GM12878 (cell line): ENCODE measurements at regions not wholly inside any gene's neighbourhood (a gene's known extent, or its start where the extent isn't known, plus 50 kb on each side); places are given as distances from the start of the nearest gene placed in this dataset.

Experiments used
- ATAC-seq: fragments of 200-7000 bp; cut with Tn5 transposase; 3 replicates; pipeline ENCODE4 v1.9.1; 2020; ENCODE audit warnings: mild to moderate bottlenecking, moderate library complexity
- BruUV-seq: library from RNA; stranded (reverse); fragments of 400-500 nt; replicated peaks from 2 replicates; lab custom pipeline; 2021; lab: Mats Ljungman, UMichigan
- CTCF ChIA-PET: fragments of 300-600 bp; sonication (Branson Sonifier 250); formaldehyde crosslinking; extraction: SDS; loops from one replicate; lab custom pipeline; 2021; ENCODE audit warnings: inconsistent platforms; lab: Yijun Ruan, JAX
- POLR2A ChIA-PET: fragments of 350-600 bp; formaldehyde crosslinking; extraction: SDS; loops from one replicate; lab custom pipeline; 2021; ENCODE audit warnings: inconsistent platforms; lab: Charles Lee
- RAD21 ChIA-PET: fragments of 300-600 bp; sonication (Branson Sonifier 250); formaldehyde crosslinking; loops from one replicate; lab custom pipeline; 2023; ENCODE audit warnings: antibody characterized with exemption; ENCODE audit not compliant: unreplicated experiment; lab: Charles Lee
- SMC1A ChIA-PET: fragments of 300-600 bp; sonication (Branson Sonifier 250); formaldehyde crosslinking; loops from one replicate; lab custom pipeline; 2023; ENCODE audit not compliant: unreplicated experiment, uncharacterized antibody; lab: Charles Lee
- DNase-seq: peaks from one replicate; pipeline ENCODE4 v3.0.0-alpha.2; 2011; ENCODE audit warnings: low read depth, low spot score
- FAIRE-seq: peaks from 3 replicates; lab custom pipeline; 2011; peaks lifted over from hg19 to GRCh38; lab: Jason Lieb, UNC
- H2AFZ ChIP-seq: 2 replicates; pipeline ENCODE4 v1.6.0; 2011; ENCODE audit warnings: low read depth, low read length, control low read depth; ENCODE audit not compliant: control insufficient read depth
- H3K27ac ChIP-seq: 2 replicates; pipeline ENCODE4 v1.5.1; 2011; ENCODE audit warnings: control low read depth; ENCODE audit not compliant: control insufficient read depth, insufficient read depth
- H3K27me3 ChIP-seq, 2 experiments: replicated peaks in 1 of 2; 2 replicates each; pipeline versions ENCODE4 v1.6.0 to v1.6.1; 2011; ENCODE audit warnings: low read length in 1 of 2; ENCODE audit not compliant: control insufficient read depth in 2 of 2, insufficient read depth in 2 of 2
- H3K36me3 ChIP-seq, 2 experiments: 2 replicates each; pipeline ENCODE4 v1.5.1; 2011; ENCODE audit warnings: low read length in 1 of 2; ENCODE audit not compliant: control insufficient read depth in 2 of 2, insufficient read depth in 2 of 2
- H3K4me1 ChIP-seq: 2 replicates; pipeline ENCODE4 v1.6.1; 2011; ENCODE audit warnings: mild to moderate bottlenecking, low read length, moderate library complexity, mixed read lengths; ENCODE audit not compliant: control insufficient read depth, insufficient read depth
- H3K4me2 ChIP-seq: 2 replicates; pipeline ENCODE4 v1.6.0; 2011; ENCODE audit warnings: control low read depth; ENCODE audit not compliant: control insufficient read depth, insufficient read depth
- H3K4me3 ChIP-seq: fragments of 200-600 bp; sonication (generic); 2 replicates; pipeline ENCODE4 v1.5.1; 2016
- H3K79me2 ChIP-seq: 2 replicates; pipeline ENCODE4 v1.6.0; 2011; ENCODE audit warnings: low read length; ENCODE audit not compliant: control insufficient read depth, insufficient read depth
- H3K9ac ChIP-seq: 2 replicates; pipeline ENCODE4 v1.8.0; 2011; ENCODE audit warnings: low read length, control low read depth, mixed read lengths; ENCODE audit not compliant: control insufficient read depth, insufficient read depth
- H3K9me3 ChIP-seq: replicated peaks from 3 replicates; pipeline ENCODE4 v1.5.1; 2011; ENCODE audit warnings: mild to moderate bottlenecking, low read length; ENCODE audit not compliant: control insufficient read depth, insufficient read depth
- H4K20me1 ChIP-seq: 2 replicates; pipeline ENCODE4 v1.6.0; 2011; ENCODE audit not compliant: control insufficient read depth, insufficient read depth
- BMI1 ChIP-seq: fragments of 450-650 bp; IDR thresholded peaks from 2 replicates; pipeline ENCODE4 v1.6.1; 2016; ENCODE audit warnings: mild to moderate bottlenecking, moderate library complexity, borderline replicate concordance
- BRCA1 ChIP-seq: IDR thresholded peaks from 2 replicates; pipeline ENCODE4 v1.6.1; 2011; ENCODE audit warnings: low read depth, low read length, improper control_type of control experiment
- CEBPB ChIP-seq, 2 experiments: fragments of 150-350 bp in 1 of 2; IDR thresholded peaks; 2 replicates each; pipeline ENCODE4 v1.6.1; 2012 to 2014; ENCODE audit warnings: low read depth in 2 of 2, low read length in 2 of 2, borderline replicate concordance in 1 of 2, inconsistent platforms in 1 of 2
- CHD2 ChIP-seq: IDR thresholded peaks from 2 replicates; pipeline ENCODE4 v1.6.1; 2011; ENCODE audit warnings: low read depth, low read length, improper control_type of control experiment, borderline replicate concordance
- ESRRA ChIP-seq: IDR thresholded peaks from 2 replicates; pipeline ENCODE4 v1.6.1; 2012; ENCODE audit warnings: mild to moderate bottlenecking, low read length, improper control_type of control experiment
- FOS ChIP-seq: IDR thresholded peaks from 3 replicates; pipeline ENCODE4 v1.6.1; 2011; ENCODE audit warnings: borderline replicate concordance; ENCODE audit not compliant: insufficient read length; ENCODE audit errors: extremely low read depth
- FOXM1 ChIP-seq: IDR thresholded peaks from 2 replicates; pipeline ENCODE4 v1.6.1; 2012; ENCODE audit warnings: low read depth, mild to moderate bottlenecking, inconsistent platforms, low read length, moderate library complexity
- HDGF ChIP-seq: fragments of 450-650 bp; IDR thresholded peaks from 2 replicates; pipeline ENCODE4 v1.6.1; 2016; ENCODE audit warnings: antibody characterized with exemption
- MXI1 ChIP-seq: fragments of 150-350 bp; IDR thresholded peaks from 2 replicates; pipeline ENCODE4 v1.6.1; 2011; ENCODE audit warnings: low read depth, mild to moderate bottlenecking, inconsistent platforms, low read length, improper control_type of control experiment
- MYC ChIP-seq: IDR thresholded peaks from 2 replicates; pipeline ENCODE4 v1.6.1; 2011; ENCODE audit warnings: mild to moderate bottlenecking, low read length, moderate library complexity, inconsistent platforms; ENCODE audit not compliant: insufficient read depth, insufficient replicate concordance, insufficient read length, severe bottlenecking
- NRF1 ChIP-seq: conservative IDR thresholded peaks from 2 replicates; pipeline ENCODE4 v1.6.1; 2011; ENCODE audit warnings: mild to moderate bottlenecking, low read depth, low read length, improper control_type of control experiment
- PAX5 ChIP-seq: IDR thresholded peaks from 2 replicates; pipeline ENCODE4 v1.6.1; 2011; ENCODE audit warnings: low read depth, low read length, borderline replicate concordance
- POLR2AphosphoS2 ChIP-seq: IDR thresholded peaks from 2 replicates; pipeline ENCODE4 v1.6.1; 2011; ENCODE audit warnings: low read depth, mild to moderate bottlenecking, low read length, improper control_type of control experiment, moderate library complexity
- STAT3 ChIP-seq: IDR thresholded peaks from 2 replicates; pipeline ENCODE4 v1.6.1; 2011; ENCODE audit warnings: low read depth, low read length, improper control_type of control experiment
- TARDBP ChIP-seq: IDR thresholded peaks from 2 replicates; pipeline ENCODE4 v1.6.1; 2016; ENCODE audit warnings: borderline replicate concordance
- ZZZ3 ChIP-seq: IDR thresholded peaks from 2 replicates; pipeline ENCODE4 v1.6.1; 2011; ENCODE audit warnings: low read depth; ENCODE audit not compliant: control insufficient read depth, insufficient read length
- WGBS: methylation state at CpG from one replicate; pipeline ENCODE4 v1.1.6; 2016; ENCODE audit warnings: low lambda C conversion rate; ENCODE audit not compliant: insufficient replicate concordance, insufficient coverage; ENCODE audit errors: missing lambda C conversion rate; 5-methylcytosine and 5-hydroxymethylcytosine counted together
- in situ Hi-C: fragments of 300-500 bp; cut with MboI; formaldehyde crosslinking; loops from 9 replicates; pipeline ENCODE4 v1.14.3; 2018; ENCODE audit warnings: mixed read lengths
- intact Hi-C: fragments of 100-400 bp; cut with micrococcal nuclease; formaldehyde crosslinking; loops from one replicate; pipeline ENCODE4 v1.14.2; 2022; ENCODE audit not compliant: unreplicated experiment
- TF ChIP-seq, protein P1 (sequence below): fragments of 450-650 bp; conservative IDR thresholded peaks from 2 replicates; pipeline ENCODE4 v1.6.1; 2017; ENCODE audit warnings: mild to moderate bottlenecking, moderate library complexity

DNA sequence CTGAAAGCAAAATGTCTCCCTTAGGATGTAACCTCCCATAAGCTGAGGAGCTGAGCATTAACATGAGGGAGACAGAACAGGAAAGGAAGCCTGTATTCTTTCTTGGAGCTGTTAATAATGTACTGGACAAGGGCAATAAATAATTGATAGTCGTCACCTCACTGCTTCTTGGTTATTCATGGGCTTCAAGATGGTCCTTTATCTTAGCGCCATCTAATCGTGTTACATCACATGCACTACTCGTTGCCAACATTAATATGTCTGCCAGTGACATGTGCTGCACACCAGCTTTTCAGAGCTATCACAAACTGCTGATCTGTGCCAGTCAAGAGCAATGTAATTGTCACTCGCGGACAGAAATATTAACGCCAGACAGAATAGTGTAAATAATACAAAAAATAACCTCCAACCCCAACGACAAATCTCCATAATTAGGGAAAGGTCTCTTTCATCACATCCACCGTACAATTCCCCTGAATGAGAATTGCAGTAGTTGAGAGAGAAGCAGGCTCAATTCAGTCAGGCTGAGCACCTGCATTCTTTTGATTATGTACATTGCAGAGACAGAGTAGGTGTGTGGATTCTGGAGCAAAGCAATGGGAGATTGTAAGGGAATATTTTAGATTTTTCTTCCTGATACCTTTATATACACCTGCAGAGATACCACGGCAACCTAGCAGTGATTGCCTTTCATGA lies 267.1 kb downstream of the SPATA31D1 start:
- Histone ChIP-seq H3K4me1 (no peaks in the 10 kb centered on the region), H3K27me3 (no peaks in the 10 kb centered on the region), H3K4me2 (no peak overlapping the region), H3K9ac (no peak overlapping the region), H2AFZ (no peak overlapping the region), H4K20me1 (no peaks in the 10 kb centered on the region), H3K36me3 (no peaks in the 10 kb centered on the region), H3K4me3 (no peak overlapping the region), H3K79me2 (no peaks in the 10 kb centered on the region), H3K9me3 (no peaks in the 10 kb centered on the region), H3K27ac (no peak overlapping the region)
- ChIA-PET CTCF (no interaction called here), RAD21 (no interaction called here), SMC1A (no interaction called here), POLR2A (no interaction called here)
- DNase-seq, result no peak
- BruUV-seq, result no TSS peak
- no peak for ATAC-seq
- intact Hi-C loops (no loop called here), in situ Hi-C loops (no loop called here)
- FAIRE-seq, result no peak
- 52% methylated on average over 10 of the region's 10 CpGs for WGBS
- TF ChIP-seq NRF1 (no peak), FOXM1 (no peak), FOS (no peak), STAT3 (no peak), HDGF (no peak), POLR2AphosphoS2 (no peak), BRCA1 (no peak), CEBPB (IDR thresholded peaks at IDR 0.05; ENCODE audit: borderline replicate concordance in 1 of 2, low read depth in 2 of 2, low read length in 2 of 2) (no peak), ESRRA (no peak), BMI1 (no peak), TARDBP (no peak), CHD2 (no peak), MXI1 (no peak), ZZZ3 (no peak), PAX5 (no peak), MYC (no peak)
- TF ChIP-seq, protein P1, sequence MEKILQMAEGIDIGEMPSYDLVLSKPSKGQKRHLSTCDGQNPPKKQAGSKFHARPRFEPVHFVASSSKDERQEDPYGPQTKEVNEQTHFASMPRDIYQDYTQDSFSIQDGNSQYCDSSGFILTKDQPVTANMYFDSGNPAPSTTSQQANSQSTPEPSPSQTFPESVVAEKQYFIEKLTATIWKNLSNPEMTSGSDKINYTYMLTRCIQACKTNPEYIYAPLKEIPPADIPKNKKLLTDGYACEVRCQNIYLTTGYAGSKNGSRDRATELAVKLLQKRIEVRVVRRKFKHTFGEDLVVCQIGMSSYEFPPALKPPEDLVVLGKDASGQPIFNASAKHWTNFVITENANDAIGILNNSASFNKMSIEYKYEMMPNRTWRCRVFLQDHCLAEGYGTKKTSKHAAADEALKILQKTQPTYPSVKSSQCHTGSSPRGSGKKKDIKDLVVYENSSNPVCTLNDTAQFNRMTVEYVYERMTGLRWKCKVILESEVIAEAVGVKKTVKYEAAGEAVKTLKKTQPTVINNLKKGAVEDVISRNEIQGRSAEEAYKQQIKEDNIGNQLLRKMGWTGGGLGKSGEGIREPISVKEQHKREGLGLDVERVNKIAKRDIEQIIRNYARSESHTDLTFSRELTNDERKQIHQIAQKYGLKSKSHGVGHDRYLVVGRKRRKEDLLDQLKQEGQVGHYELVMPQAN, result no peak
